Aorta (tissue), 5 donors: ENCODE measurements at regions not wholly inside any gene's neighbourhood (a gene's known extent, or its start where the extent isn't known, plus 50 kb on each side); places are given as distances from the start of the nearest gene placed in this dataset.

ENCODE experiments used
- ATAC-seq: fragments of 200-7000 bp; cut with Tn5 transposase; one replicate; pipeline ENCODE4 v1.9.1; 2022; ENCODE audit warnings: moderate library complexity; ENCODE audit not compliant: low FRiP score
- DNase-seq, 2 donors: peaks; one replicate each; pipeline ENCODE4 v3.0.0-alpha.2; 2020
- H3K27ac ChIP-seq, 2 donors: one replicate each; pipeline ENCODE4 v1.5.1; 2013; ENCODE audit warnings: low read length in 2 of 2, mild to moderate bottlenecking in 2 of 2, moderate library complexity in 2 of 2, control low read depth in 1 of 2, inconsistent platforms in 1 of 2, low read depth in 1 of 2
- H3K27me3 ChIP-seq, 2 donors: one replicate each; pipeline ENCODE4 v1.6.1; 2013; ENCODE audit warnings: control low read depth in 1 of 2, low read length in 1 of 2, mild to moderate bottlenecking in 1 of 2, moderate library complexity in 1 of 2; ENCODE audit not compliant: insufficient read depth in 2 of 2, control insufficient read depth in 1 of 2
- H3K36me3 ChIP-seq, 2 donors: one replicate each; pipeline ENCODE4 v1.6.1; 2013; ENCODE audit warnings: control low read depth in 1 of 2, low read length in 1 of 2, mild to moderate bottlenecking in 1 of 2; ENCODE audit not compliant: insufficient read depth in 2 of 2, control insufficient read depth in 1 of 2
- H3K4me1 ChIP-seq, 2 donors: one replicate each; pipeline ENCODE4 v1.6.1; 2013; ENCODE audit warnings: low read length in 2 of 2, control low read depth in 1 of 2, mild to moderate bottlenecking in 1 of 2, moderate library complexity in 1 of 2; ENCODE audit not compliant: insufficient read depth in 2 of 2, control insufficient read depth in 1 of 2
- H3K4me3 ChIP-seq, 2 donors: one replicate each; pipeline ENCODE4 v1.5.1; 2013; ENCODE audit warnings: low read length in 2 of 2, control low read depth in 1 of 2, mild to moderate bottlenecking in 1 of 2
- H3K9me3 ChIP-seq: one replicate; pipeline ENCODE4 v1.6.1; 2013; ENCODE audit warnings: mild to moderate bottlenecking, low read length; ENCODE audit not compliant: control insufficient read depth
- WGBS, 2 donors: extraction: QIAGEN DNeasy Blood & Tissue Kit; methylation state at CpG; one replicate each; pipeline ENCODE4 v1.1.7; 2013; 5-methylcytosine and 5-hydroxymethylcytosine counted together
- intact Hi-C, 2 donors: fragments of 100-400 bp; cut with DNase I; formaldehyde crosslinking; loops; one replicate each; pipeline versions ENCODE4 v1.14.2 to v1.15.0; 2022
- donor health status: healthy with polysubstance abuse.
- donor health status: Bipolar disorder and iron deficiency.
- donor health status: DM: no; HTN: no; CAD: no.
- donor health status: DM: no; HTN: no; CAD: no.
- donor health status: DM: yes; HTN: yes; CAD: no.

DNA sequence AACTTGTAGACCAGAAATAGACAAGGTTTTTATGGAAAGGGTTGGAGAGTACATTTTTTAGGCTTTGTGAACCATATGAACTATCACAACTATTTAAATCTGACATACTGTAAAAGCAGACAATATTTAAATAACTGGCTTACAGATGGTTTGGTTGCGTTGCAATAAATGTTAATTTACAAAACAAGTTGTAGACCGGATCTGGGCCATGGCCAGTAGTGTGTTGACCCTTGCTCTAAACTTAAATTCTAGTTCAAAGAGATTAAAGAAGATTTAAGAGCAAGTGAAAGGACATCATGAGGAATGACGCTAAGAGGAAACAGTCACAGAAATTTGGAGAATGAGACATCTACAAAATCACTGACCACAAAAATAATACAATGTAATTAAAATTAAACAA lies 652.7 kb downstream of the DCDC2C start:
- WGBS, 2 donors = 56 to 64% methylated on average over 3 of the region's 3 CpGs
- Histone ChIP-seq H3K9me3 (no peaks in the 10 kb centered on the region), H3K27ac (no peak overlapping the region), H3K4me3 (no peak overlapping the region), H3K27me3 (no peaks in the 10 kb centered on the region), H3K36me3 (no peaks in the 10 kb centered on the region), H3K4me1 (no peaks in the 10 kb centered on the region)
- intact Hi-C loops = no loop called here
- no peak for ATAC-seq
- no peak for DNase-seq

DNA sequence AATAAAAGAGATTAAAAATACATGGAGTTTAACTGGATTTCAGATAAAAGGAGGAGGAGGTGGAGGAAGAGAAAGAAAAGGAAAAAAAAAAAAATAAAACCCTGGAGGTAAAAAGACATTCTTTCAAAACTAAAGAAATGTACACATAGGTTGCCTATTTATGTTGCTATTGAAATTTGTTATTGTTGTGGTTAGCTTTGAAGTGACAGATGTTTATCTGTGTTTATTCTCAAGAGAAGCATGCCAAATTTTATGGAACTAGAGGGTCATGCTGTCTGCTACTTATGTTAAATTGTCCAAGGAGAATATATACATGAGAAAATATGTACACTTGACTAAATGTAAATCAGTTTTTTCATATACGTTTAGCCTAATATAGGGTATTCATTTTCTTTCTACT lies 653.2 kb downstream of the DCDC2C start:
- DNase-seq (no peak), ATAC-seq (no peak)
- Histone ChIP-seq H3K4me1 (no peaks in the 10 kb centered on the region), H3K9me3 (no peaks in the 10 kb centered on the region), H3K36me3 (no peaks in the 10 kb centered on the region), H3K27ac (no peak overlapping the region), H3K27me3 (no peaks in the 10 kb centered on the region), H3K4me3 (no peak overlapping the region)
- intact Hi-C loops = no loop called here
- WGBS, 2 donors = 67 to 84% methylated on average over 1 of the region's 1 CpG

- DNase-seq (no peak), ATAC-seq (no peak)
- H3K36me3 ChIP-seq = no peaks in the 10 kb centered on the region
- no peaks in the 10 kb centered on the region for H3K27me3 ChIP-seq
- H3K27ac ChIP-seq = no peak overlapping the region
- no peak overlapping the region for H3K4me3 ChIP-seq
- 55 to 56% methylated on average over 8 of the region's 8 CpGs for WGBS, 2 donors
- H3K4me1 ChIP-seq = no peaks in the 10 kb centered on the region
- no peaks in the 10 kb centered on the region for H3K9me3 ChIP-seq
- intact Hi-C loops = no loop called here
Observed at GRCh38 chr2:4357121-4357520, 653.7 kb downstream of the DCDC2C start.

- ATAC-seq (no peak), DNase-seq (no peak)
- intact Hi-C loops = no loop called here
- no peak overlapping the region for H3K4me3 ChIP-seq
- no peaks in the 10 kb centered on the region for H3K4me1 ChIP-seq
- H3K9me3 ChIP-seq = no peaks in the 10 kb centered on the region
- H3K27me3 ChIP-seq = no peaks in the 10 kb centered on the region
- H3K36me3 ChIP-seq = no peaks in the 10 kb centered on the region
- 71 to 77% methylated on average over 5 of the region's 5 CpGs for WGBS, 2 donors
- no peak overlapping the region for H3K27ac ChIP-seq
Observed at GRCh38 chr2:4358837-4359236, 655.5 kb downstream of the DCDC2C start.

GRCh38 chr2:4368907-4369306 lies 665.5 kb downstream of the DCDC2C start:
- no peak overlapping the region for H3K4me3 ChIP-seq
- no peak for ATAC-seq
- intact Hi-C loops = no loop called here
- no peak for DNase-seq
- peaks cover 2% of the 10 kb centered on the region for H3K9me3 ChIP-seq
- no peaks in the 10 kb centered on the region for H3K36me3 ChIP-seq
- no peaks in the 10 kb centered on the region for H3K27me3 ChIP-seq
- WGBS, 2 donors = 97 to 99% methylated on average over 4 of the region's 4 CpGs
- no peaks in the 10 kb centered on the region for H3K4me1 ChIP-seq
- H3K27ac ChIP-seq = no peak overlapping the region

DNA sequence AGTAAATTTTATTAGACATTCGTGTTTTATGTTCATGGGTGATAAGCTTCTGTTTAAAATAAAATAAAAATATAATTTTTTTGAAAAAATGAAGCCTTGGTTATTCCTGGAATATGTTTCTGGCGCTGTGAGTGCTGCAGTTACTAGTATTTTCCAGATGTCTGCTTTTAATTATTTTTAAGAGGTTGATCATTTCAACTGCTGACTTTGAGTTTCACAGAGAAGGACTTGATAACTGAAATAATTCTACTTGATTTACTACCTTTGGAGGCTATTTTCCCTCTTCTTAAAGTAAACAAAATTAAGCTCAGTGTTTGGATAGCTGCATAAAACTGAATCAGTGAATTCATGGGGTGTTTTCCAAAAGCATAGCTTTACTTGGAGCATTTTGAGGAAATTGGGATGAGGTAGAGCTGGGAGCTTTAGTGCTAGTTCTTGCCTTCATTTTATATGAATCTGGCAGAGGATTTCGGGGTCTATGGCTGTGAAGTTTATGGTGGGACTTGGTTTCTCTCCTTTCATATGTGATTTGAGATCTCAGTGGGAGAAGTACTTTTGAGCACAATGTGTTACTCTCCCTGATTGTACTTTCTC lies 666.5 kb downstream of the DCDC2C start:
- Histone ChIP-seq H3K27me3 (no peaks in the 10 kb centered on the region), H3K9me3 (peaks cover 2% of the 10 kb centered on the region), H3K27ac (no peak overlapping the region), H3K36me3 (no peaks in the 10 kb centered on the region), H3K4me3 (no peak overlapping the region), H3K4me1 (no peaks in the 10 kb centered on the region)
- intact Hi-C loops = no loop called here
- no peak for DNase-seq
- 25 to 35% methylated on average over 3 of the region's 3 CpGs for WGBS, 2 donors
- no peak for ATAC-seq

GRCh38 chr2:4370422-4371090 lies 667.2 kb downstream of the DCDC2C start:
- H3K36me3 ChIP-seq = no peaks in the 10 kb centered on the region
- DNase-seq = no peak
- H3K4me1 ChIP-seq = no peaks in the 10 kb centered on the region
- intact Hi-C loops = no loop called here
- H3K9me3 ChIP-seq = peaks cover 2% of the 10 kb centered on the region
- H3K27ac ChIP-seq = no peak overlapping the region
- no peaks in the 10 kb centered on the region for H3K27me3 ChIP-seq
- ATAC-seq = no peak
- H3K4me3 ChIP-seq = no peak overlapping the region
- 75 to 79% methylated on average over 3 of the region's 3 CpGs for WGBS, 2 donors

GRCh38 chr2:4381049-4381448 lies 677.7 kb downstream of the DCDC2C start:
- ATAC-seq (no peak), DNase-seq (no peak)
- intact Hi-C loops = no loop called here
- Histone ChIP-seq H3K4me3 (no peak overlapping the region), H3K36me3 (no peaks in the 10 kb centered on the region), H3K4me1 (no peaks in the 10 kb centered on the region), H3K27ac (no peak overlapping the region), H3K27me3 (no peaks in the 10 kb centered on the region), H3K9me3 (peaks cover 2% of the 10 kb centered on the region)
- WGBS, 2 donors = 22 to 25% methylated on average over 5 of the region's 5 CpGs

DNA sequence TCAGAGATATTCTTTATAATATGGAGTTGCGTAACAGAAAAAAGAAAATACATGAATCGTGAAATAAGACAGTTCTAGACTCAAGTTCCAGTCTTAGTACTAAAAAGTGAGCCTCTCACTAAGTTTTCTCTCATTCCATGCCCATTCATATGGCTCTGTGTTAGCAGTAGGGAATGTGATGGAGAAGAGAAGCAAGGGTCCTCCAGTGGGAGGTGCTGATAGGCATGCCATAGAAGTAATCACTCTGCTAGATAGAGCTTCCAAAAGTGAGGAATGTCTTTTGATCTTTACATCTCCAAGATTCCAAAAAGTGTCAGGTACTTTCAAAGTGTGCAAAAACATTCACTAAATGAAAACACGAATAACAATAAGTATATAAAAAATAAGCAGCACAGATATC lies 678.4 kb downstream of the DCDC2C start:
- intact Hi-C loops = no loop called here
- H3K27me3 ChIP-seq = no peaks in the 10 kb centered on the region

More for the DNA sequence above, 678.4 kb downstream of the DCDC2C start:
- 71 to 73% methylated on average over 3 of the region's 3 CpGs for WGBS, 2 donors
- DNase-seq (no peak), ATAC-seq (no peak)
- no peaks in the 10 kb centered on the region for H3K36me3 ChIP-seq
- H3K4me1 ChIP-seq = no peaks in the 10 kb centered on the region
- H3K9me3 ChIP-seq = peaks cover 2% of the 10 kb centered on the region
- H3K27ac ChIP-seq = no peak overlapping the region
- H3K4me3 ChIP-seq = no peak overlapping the region
